Islet precursor cell (in vitro differentiated cells): ENCODE measurements at regions not wholly inside any gene's neighbourhood (a gene's known extent, or its start where the extent isn't known, plus 50 kb on each side); places are given as distances from the start of the nearest gene placed in this dataset.

Source experiments
- DNase-seq: peaks from one replicate; pipeline ENCODE4 v3.0.0-alpha.2; 2018

DNA sequence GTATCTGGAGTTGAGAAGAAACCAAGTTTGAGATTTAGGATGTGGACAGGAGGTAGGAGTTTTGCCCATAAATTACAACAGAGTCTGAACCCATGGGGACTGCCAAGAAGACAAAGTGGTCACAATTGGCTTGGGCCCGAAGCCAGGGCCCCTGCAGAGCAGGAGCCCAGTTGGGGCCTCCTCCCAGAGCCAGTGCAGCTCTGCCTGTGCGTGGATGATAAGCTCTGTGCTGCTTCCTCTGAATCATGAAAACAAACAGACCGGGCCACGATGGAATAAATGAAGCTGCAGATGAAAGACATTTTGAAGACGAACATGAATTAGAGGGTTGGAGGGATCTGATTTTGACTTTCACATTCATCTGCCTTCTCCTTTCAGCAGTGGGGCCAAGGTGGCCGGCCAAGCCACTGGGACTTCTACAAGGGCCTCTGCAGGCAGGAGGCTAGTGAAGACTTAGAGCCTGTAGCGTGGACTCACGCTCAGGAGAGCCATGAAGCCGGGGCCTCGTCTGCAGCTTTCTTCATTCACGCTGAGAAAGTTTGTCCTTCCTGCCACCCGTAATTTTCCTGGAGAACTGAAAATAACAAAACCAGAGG lies 156.8 kb upstream of the LYZL1 start:
- no peak for DNase-seq

DNA sequence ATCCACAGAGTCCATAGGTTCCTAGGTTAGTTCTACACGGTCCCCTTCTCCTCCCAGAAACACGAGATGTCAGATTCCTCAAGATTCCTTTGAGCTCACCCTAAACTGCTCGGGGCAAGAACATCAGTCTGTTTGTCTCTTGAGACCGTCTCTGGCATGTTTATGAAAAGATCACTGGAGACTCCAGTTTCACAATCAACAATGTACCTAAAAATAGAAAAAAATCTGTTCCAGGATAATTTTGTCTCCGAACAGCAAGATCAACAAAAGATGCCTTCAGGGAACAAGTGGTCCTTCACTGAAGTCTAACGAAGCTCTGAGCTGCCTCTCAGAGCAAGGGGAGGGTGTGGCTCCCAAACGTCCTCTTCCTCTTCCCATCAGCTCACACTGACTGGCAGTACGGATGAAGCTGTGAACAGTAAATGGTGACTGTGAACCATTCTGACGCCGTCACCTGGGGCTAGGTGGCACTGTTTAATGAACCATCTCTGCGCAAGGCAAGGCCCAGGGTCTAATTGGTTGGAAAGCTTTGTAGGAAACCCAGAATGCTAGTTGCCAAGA lies 156.2 kb upstream of the LYZL1 start:
- DNase-seq, result peak; percentile 78

DNA sequence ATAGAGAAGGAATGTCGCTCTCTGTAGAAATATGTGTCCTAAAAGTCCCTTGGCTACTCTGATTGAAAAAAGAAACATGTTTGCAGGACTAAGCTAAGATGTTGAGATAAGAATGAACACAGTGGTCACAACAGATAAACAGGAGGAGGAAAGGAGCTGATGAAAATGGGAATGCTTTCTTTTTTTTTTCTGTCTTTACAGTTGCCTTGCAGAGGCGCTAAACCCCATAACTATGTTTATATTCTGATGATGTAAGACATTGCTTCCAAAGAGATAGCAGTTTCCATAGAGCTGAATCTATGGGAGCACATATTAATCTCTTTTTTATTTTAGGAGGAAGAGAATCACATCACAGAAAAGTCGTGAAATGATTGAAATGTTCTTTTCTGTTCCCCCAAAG lies 153.5 kb upstream of the LYZL1 start:
- DNase-seq, result no peak

GRCh38 chr10:29136411-29136810 lies 152.5 kb upstream of the LYZL1 start:
- no peak for DNase-seq

- no peak for DNase-seq
Observed at GRCh38 chr10:29140151-29140550, 148.7 kb upstream of the LYZL1 start.

- DNase-seq, result peak; percentile 66
Observed at GRCh38 chr10:29140991-29141390, 147.9 kb upstream of the LYZL1 start.

GRCh38 chr10:29141761-29142160 lies 147.1 kb upstream of the LYZL1 start:
- DNase-seq, result no peak

DNA sequence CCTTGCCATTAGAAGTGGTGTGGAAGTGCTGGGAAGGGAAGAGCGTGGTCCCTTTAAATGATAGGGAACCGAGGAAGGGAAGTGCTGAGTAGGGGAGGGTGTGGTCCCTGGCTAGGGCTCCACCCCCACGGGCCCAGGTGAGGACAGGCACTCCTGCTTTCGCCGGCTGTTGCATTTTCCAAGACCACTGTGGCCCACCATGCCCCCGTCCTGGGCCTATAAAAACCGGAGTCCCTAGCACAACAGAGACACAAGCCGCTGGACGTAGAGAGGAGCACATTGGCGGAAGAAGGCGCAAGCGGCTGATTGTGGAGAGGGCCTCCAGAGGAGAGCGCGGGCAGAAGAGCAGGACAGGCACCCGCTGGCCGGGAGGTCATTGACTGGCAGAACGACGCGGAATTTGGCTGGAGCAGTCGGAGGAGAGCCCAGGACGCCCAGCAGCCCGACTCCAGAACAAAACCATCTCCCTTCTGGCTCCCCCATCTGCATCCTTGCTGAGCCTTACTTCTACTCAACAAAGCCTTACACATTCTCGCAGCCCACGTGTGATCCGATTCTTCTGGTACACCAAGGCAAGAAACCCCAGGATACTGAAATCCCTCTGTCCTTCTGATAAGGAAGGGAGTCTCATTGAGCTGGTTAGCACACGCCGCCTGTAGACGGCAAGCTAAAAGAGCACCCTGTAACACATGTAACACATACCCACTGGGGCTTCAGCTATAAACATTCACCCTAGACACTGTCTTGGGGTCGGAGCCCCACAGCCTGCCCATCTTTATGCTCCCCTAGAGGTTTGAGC lies 146.2 kb upstream of the LYZL1 start:
- peak; percentile 78 for DNase-seq

DNA sequence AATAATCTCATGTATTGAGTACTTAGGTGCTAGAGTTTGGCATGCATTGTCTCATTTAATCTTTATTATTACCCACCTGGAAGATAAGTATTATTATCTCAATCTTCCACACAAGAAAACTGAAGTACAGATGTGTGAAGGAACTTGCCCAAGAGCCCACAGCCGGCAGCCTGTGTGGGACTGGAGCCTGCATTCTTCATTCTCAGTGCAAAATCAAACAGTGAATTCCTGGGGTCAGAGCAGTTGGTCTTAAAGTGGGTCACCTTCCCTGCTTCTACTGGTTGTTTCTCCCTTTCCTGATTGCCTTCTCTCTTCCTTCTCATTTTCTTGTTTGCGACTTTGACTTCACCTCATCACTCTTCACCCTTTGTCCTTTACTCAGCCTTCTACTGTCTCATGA lies 144.7 kb upstream of the LYZL1 start:
- no peak for DNase-seq

GRCh38 chr10:29146311-29147100 lies 142.4 kb upstream of the LYZL1 start:
- no peak for DNase-seq

DNA sequence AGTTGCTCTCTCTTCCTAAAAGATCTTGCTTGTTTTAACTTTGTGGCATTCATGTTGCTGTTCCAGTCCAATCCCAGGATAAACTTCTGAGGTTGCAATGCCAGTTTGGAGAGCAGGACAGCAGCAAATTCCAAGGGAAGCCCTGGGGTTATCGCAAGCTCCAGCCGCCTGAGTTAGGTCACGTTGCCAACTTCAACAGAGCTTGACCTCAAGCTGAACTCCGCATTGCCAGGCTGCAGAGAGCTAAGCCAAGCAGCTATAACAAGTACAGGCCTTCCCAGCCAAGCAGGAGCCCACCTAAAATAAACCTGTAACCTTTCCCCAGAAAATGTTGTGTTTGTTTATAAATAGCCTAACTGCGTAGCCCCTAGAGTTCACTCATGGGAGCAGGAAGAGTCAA lies 138.9 kb upstream of the LYZL1 start:
- DNase-seq, result peak; percentile 75

- DNase-seq, result peak; percentile 71
Observed at GRCh38 chr10:29151005-29151404, 137.9 kb upstream of the LYZL1 start.

DNA sequence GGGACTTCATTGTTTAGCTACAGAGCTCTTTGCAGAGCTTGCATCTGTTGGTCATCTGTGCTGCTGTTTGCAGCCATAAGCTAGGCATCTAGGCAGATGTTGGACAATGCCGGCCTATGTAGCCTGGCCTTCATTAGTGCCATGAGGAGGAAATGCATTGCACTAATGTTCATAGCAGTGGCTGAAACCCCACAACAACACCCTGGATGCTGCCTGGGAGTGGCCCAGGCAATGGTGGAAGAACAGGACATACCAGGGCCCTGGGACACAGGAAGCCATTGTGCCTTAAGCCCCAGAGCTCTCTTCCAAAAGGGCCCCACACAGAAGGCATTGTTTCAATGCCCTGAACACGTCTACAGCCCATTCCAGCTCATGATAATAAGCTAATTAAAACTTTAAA lies 131.5 kb upstream of the LYZL1 start:
- peak; percentile 79 for DNase-seq

DNA sequence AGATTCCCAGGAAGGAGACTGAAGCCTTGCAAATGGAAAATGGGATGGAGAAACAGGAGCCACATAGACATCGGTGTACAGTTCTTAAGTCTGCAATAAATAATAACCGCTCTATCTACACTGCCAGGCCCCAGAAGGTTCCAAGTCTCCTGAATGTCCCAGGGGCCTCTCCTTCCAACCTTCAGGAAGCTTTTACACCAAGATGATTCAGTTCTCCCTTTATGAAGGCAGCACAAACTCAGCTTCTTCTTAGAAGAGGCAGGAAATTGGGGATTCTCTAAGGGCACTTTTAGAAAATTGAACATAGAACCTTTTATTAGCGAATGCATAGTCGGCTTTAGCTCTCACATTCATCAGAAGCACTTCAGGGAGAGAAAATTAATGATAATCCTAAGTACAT lies 130.8 kb upstream of the LYZL1 start:
- DNase-seq, result no peak

DNA sequence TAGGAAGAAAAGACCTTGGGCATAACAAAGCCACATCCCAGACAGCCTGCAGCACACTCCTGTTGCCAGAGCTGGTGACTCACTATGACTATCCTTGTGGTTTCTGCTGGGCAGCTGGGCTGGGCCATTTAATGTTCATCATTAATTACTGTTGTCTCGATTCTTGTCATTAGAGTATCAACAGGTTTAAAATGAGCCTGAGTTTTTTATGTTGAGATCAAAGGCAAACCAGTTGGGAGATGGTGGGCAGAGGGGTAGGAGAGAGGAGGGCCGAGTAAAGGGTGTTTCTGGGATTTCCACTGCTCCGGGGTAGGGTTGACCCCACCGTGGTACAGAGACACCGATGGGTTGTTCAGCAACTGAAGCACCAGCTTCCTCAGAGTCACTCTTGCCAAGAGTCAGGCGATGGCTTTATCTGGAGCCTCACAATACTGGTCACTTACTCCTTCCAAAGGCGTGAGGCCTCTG lies 128.7 kb upstream of the LYZL1 start:
- DNase-seq, result peak; percentile 96

DNA sequence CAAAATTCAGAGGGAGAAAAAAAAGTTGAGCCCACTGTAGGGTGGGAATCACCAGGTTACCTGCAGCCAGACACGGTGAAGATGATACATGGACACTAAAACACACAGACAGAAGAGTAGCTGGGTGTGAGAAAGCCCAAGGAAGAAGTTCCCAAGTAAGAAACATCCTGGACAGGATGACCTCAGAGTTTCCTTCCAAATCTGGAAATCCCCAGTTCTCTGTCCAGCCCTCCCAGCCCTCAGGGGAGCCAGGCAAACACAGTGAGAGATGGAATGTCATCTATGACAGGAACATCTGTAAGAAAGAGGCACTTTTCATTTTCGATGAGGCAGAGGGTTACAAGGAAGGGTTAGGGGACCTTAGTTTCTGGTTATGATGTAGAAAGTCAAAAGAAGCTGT lies 125.1 kb upstream of the LYZL1 start:
- DNase-seq, result peak; percentile 67

DNA sequence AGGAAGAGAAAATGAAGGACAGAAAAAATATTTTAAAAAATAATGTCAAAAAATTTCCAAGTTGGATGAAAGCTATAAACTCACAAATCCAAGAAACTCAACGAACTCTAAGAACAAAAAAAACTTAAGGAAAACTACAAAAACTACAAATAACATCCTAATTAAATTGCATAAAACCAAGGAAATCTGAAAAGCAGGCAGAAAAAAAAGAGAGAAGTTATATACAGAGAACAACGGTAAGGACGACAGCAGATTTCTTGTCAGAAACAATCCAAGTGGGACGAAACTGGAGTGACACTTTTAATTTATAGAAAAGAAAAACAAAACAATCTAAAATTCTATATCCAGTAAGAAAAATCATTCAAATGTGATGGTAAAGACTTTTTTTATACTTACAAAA lies 122.2 kb upstream of the LYZL1 start:
- DNase-seq, result no peak

DNA sequence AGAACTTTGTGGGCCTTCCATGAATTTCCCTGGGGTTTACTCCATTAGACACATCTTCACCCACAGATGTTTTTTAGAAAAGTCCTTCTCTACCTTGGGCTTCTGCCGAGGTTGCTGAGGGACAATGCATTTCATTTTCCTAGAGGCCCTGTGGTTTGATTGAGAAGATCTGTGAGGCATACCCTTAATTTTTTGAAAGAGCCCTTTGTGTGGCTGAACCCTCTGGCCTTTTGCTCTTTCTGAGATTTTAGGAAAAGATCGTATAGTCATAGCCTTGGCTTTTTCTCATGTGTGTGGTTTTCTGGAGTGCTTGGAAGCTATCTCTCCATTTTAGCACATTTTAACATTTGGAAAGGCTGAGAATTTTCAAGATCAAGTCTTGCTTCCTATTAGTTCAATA lies 119.8 kb upstream of the LYZL1 start:
- no peak for DNase-seq

GRCh38 chr10:29171717-29172116 lies 117.2 kb upstream of the LYZL1 start:
- no peak for DNase-seq

DNA sequence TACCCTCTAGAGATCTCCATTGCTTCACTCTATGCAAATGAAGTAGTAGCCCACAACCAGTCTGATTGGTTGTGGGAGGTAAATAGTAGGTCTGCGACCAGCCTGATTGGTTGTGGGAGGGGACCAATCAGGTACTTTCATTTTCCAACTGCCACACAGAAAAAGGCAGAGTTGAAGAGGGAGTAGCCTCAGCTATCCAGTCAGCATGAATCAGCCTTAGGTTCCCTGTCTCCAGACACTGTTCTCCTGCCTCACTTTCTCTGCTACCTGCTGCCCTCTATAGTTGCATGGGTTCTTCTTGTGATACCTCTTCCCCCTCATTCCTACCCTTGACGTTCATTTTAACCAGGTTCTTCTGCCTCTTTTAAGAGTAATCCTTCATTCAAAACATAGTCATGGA lies 114.5 kb upstream of the LYZL1 start:
- no peak for DNase-seq

- DNase-seq, result no peak
Observed at GRCh38 chr10:29176845-29177832, 111.7 kb upstream of the LYZL1 start.

DNA sequence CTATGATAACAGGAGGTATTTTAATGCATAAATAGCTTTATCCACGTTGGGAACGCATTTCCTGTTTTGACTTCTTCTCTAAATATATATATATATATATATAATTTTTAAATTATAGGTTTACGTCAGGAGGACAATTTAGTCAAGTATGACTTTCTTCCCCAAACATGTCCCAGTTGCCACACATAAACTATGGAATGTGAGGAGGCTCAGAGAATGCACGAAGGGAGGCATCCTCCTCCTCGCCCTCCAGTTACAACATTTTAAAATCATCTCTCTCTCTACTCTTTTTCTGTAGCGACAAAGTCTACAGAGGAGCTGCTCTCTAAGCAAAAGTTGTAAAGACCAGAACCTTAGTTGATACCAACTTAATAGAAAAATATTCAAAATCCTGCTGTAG lies 106.9 kb upstream of the LYZL1 start:
- DNase-seq, result no peak
